GM12872 (cell line): ENCODE measurements at regions not wholly inside any gene's neighbourhood (a gene's known extent, or its start where the extent isn't known, plus 50 kb on each side); places are given as distances from the start of the nearest gene placed in this dataset.

ENCODE experiments used
- TF ChIP-seq, protein P1 (sequence below): IDR thresholded peaks from 3 replicates; pipeline ENCODE4 v1.5.1; 2011; ENCODE audit warnings: low read depth, mild to moderate bottlenecking, low read length, moderate library complexity; ENCODE audit not compliant: insufficient read depth

DNA sequence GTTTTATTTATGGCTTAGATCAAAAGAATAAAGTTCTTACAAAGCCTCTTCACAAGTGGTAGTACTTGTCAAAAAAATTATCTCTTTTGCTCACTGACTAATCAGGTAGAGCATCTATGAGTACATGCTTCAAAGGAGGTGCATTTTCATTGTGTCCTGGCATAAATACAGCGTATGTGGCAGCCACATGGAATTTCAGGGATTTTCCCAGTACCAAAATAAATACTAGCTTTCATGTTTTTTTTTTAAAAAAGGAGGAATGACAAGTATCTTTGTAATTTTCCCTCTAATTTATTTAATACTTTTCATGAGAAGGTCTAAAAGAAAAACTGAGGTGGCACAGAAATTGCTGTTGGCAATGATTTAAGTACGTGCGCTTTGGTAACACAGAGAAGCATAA lies 597.8 kb upstream of the ALCAM start:
- TF ChIP-seq, protein P1, sequence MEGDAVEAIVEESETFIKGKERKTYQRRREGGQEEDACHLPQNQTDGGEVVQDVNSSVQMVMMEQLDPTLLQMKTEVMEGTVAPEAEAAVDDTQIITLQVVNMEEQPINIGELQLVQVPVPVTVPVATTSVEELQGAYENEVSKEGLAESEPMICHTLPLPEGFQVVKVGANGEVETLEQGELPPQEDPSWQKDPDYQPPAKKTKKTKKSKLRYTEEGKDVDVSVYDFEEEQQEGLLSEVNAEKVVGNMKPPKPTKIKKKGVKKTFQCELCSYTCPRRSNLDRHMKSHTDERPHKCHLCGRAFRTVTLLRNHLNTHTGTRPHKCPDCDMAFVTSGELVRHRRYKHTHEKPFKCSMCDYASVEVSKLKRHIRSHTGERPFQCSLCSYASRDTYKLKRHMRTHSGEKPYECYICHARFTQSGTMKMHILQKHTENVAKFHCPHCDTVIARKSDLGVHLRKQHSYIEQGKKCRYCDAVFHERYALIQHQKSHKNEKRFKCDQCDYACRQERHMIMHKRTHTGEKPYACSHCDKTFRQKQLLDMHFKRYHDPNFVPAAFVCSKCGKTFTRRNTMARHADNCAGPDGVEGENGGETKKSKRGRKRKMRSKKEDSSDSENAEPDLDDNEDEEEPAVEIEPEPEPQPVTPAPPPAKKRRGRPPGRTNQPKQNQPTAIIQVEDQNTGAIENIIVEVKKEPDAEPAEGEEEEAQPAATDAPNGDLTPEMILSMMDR = no peak

DNA sequence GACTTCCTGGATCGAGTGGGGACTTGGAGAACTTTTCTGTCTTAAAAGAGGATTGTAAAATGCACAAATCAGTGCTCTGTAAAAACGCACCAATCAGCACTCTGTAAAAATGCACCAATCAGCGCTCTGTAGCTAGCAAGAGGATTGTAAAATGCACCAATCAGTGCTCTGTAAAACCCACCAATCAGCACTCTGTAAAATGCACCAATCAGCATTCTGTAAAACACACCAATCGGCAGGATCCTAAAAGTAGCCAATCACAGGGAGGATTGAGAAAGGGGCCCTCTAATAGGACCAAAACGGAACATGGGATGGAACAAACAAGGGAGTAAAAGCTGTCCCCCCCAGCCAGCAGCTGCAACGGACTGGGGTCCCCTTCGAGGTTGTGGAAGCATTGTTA lies 587.4 kb upstream of the ALCAM start:
- TF ChIP-seq, protein P1 = no peak

DNA sequence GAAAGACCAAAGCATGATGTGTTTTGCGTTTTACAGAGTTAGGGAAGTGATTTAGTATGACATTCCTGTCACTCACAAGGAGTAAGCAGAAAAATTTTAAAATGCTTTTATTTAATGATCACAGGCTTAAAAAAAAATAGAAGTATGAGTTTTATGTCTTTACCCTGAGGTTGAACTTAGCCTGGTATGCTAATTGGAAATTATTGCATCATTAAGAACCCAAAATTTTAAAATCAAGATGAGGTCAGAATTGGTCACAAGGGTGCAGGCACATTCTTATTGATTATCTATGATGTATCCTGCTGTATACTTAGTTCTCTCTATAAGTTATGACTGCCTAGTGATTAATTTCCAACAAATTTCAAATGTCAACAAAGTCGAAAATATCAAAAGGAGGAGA lies 585.6 kb upstream of the ALCAM start:
- TF ChIP-seq, protein P1 = no peak

DNA sequence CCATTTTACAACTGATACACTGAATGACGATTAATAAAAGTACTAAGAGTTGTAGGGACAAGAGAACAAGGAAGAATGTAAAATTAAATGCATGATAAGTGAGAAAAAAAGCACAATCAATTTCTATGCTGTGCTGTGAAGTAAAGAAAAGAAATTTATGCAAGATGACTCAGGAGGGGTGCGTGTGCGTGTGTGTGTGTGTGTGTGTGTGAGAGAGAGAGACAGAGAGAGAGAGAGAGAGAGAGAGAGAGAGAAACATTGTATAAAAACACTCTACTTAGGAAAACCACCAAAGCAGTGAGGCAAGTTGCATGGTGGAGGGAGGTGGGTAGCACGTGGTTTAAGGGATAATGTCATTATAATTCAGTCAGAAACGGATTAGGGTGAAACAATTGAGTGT lies 580.8 kb upstream of the ALCAM start:
- TF ChIP-seq, protein P1 = no peak

DNA sequence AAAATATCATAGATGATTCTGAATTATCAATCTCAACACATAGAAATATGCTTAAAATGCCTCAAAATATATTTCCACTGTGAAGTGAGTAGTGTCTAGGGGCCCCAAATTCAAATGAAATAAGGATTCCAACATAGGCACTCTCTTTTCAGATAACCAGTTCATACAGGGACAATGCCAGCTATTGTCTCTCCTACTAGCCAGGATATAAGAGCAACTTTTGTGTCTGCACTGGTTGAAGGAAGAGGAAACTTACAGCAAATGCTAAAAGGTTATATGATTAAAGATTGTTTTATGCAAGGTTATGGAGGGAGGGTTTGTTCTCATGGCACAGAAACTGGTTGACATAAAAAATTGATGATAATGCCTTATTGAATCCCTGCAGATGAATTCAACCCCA lies 579.4 kb upstream of the ALCAM start:
- TF ChIP-seq, protein P1 = no peak

DNA sequence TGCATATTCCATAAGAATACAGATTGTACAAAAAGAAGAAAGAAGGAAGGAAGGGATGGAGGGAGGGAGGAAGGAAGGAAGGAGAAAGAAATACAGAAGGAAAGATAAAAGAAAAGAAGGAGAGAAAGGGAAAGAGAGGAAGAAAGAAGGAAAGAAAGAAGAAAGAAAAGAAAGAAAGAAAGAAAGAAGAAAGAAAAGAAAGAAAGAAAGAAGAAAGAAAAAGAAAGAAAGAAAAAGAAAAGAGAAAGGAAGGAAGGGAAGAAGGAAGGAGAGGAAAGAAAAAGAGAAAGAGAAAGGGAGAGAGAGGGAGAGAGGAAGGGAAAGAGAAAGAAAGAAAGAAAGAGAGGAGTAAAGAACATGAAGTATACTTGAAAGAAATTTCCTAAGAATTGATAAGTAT lies 577.9 kb upstream of the ALCAM start:
- TF ChIP-seq, protein P1 = no peak

DNA sequence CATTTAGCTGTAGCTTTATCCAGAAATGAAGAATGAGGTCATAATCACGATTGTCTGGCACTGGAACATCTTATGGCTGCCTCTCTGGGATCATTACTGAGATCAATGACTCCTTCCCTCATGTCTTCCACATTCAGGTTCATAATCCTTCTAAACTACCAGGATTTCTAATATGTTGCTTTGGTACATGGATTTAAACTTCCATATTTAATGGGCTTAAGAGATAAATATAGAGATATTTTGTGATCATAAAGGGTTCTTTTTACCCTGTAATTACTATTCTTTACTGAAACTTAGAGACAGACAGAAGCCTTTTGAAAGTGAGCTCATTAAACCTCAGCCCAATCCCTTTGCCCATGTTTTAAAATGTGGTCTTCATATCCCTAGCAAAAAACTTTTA lies 575.4 kb upstream of the ALCAM start:
- TF ChIP-seq, protein P1 = no peak

DNA sequence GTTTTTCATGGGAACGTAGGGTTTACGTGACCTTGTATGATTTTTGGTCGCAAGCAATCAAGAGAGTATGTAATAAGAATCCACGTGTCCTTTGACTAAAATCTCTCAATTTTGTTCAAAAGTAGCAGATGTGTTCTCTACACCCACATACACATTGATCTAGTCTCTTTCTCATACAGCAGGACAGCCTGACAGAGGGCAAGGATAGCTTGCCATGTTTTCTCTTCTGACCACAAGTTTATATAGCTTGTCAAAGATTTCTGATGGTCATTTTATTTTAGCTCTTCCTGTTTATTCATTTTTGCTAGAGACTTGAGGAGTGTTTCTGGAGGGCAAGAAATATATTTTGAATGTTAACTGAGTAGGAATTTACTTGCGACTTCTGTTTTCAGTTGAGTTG lies 570.2 kb upstream of the ALCAM start:
- TF ChIP-seq, protein P1 = no peak
